Tibial artery (tissue), 4 donors: ENCODE measurements at regions not wholly inside any gene's neighbourhood (a gene's known extent, or its start where the extent isn't known, plus 50 kb on each side); places are given as distances from the start of the nearest gene placed in this dataset.

Source experiments
- DNase-seq, 2 donors: peaks; one replicate each; pipeline ENCODE4 v3.0.0-alpha.2; 2019
- H3K27ac ChIP-seq, 2 donors: fragments of 200-600 bp; sonication (generic) in 1 of 2; 1 replicate in 1 of 2; 2 replicates in 1 of 2; pipeline ENCODE4 v1.5.1; 2018 to 2019; ENCODE audit warnings: mild to moderate bottlenecking in 1 of 2
- H3K27me3 ChIP-seq, 2 donors: fragments of 200-600 bp; sonication (generic) in 1 of 2; one replicate each; pipeline versions ENCODE4 v1.5.1 to v1.6.0; 2016 to 2019
- H3K36me3 ChIP-seq, 3 donors: fragments of 200-600 bp; sonication (generic) in 2 of 3; one replicate each; pipeline ENCODE4 v1.5.1; 2016 to 2019; ENCODE audit warnings: mild to moderate bottlenecking in 2 of 3
- H3K4me1 ChIP-seq, 4 donors: fragments of 200-600 bp; sonication (generic) in 2 of 4; 1 replicate in 3 of 4; 2 replicates in 1 of 4; pipeline ENCODE4 v1.5.1; 2016 to 2019
- H3K4me3 ChIP-seq, 2 donors: fragments of 200-600 bp; sonication (generic) in 1 of 2; 1 replicate in 1 of 2; 2 replicates in 1 of 2; pipeline ENCODE4 v1.5.1; 2018 to 2019; ENCODE audit warnings: mild to moderate bottlenecking in 2 of 2
- H3K9me3 ChIP-seq, 3 donors: fragments of 200-600 bp; sonication (generic) in 1 of 3; one replicate each; pipeline ENCODE4 v1.5.1; 2016 to 2019
- CTCF ChIP-seq, 2 experiments: fragments of 200-600 bp in 1 of 2; fragments of 450-650 bp in 1 of 2; IDR thresholded peaks; one replicate each; pipeline ENCODE4 v1.5.1; 2017 to 2019; ENCODE audit warnings: antibody characterized with exemption in 2 of 2, mild to moderate bottlenecking in 1 of 2, moderate library complexity in 1 of 2
- intact Hi-C: fragments of 100-400 bp; cut with DNase I; formaldehyde crosslinking; loops from one replicate; pipeline ENCODE4 v1.15.0; 2023; ENCODE audit warnings: low total_unique reads

- TF ChIP-seq CTCF (IDR thresholded peaks at IDR 0.05), result no peak
- no peak overlapping the region for H3K4me3 ChIP-seq
- H3K27me3 ChIP-seq, result no peaks in the 10 kb centered on the region
- H3K36me3 ChIP-seq, result no peaks in the 10 kb centered on the region
- H3K4me1 ChIP-seq, result no peaks in the 10 kb centered on the region
- no peak for DNase-seq
- intact Hi-C loops, result no loop called here
- no peaks in the 10 kb centered on the region for H3K9me3 ChIP-seq
- no peak overlapping the region for H3K27ac ChIP-seq
Measured at GRCh38 chr4:163846008-163846407, 351.5 kb downstream of the TMA16 start.

- no peaks in the 10 kb centered on the region for H3K9me3 ChIP-seq
- no peaks in the 10 kb centered on the region for H3K4me1 ChIP-seq
- no peak for TF ChIP-seq CTCF (IDR thresholded peaks at IDR 0.05)
- no peak overlapping the region for H3K27ac ChIP-seq
- H3K27me3 ChIP-seq, result no peaks in the 10 kb centered on the region
- H3K36me3 ChIP-seq, result no peaks in the 10 kb centered on the region
- DNase-seq, result no peak
- intact Hi-C loops, result no loop called here
- H3K4me3 ChIP-seq, result no peak overlapping the region
Measured at GRCh38 chr4:163852246-163852645, 357.8 kb downstream of the TMA16 start.

- no peak for DNase-seq
- no peak for TF ChIP-seq CTCF (IDR thresholded peaks at IDR 0.05)
- Histone ChIP-seq H3K27ac (no peak overlapping the region), H3K27me3 (no peaks in the 10 kb centered on the region), H3K4me3 (no peak overlapping the region), H3K36me3 (no peaks in the 10 kb centered on the region), H3K9me3 (no peaks in the 10 kb centered on the region), H3K4me1 (no peaks in the 10 kb centered on the region)
- intact Hi-C loops, result no loop called here
Measured at GRCh38 chr4:163857903-163858302, 363.4 kb downstream of the TMA16 start.

- Histone ChIP-seq H3K9me3 (no peaks in the 10 kb centered on the region), H3K27ac (no peak overlapping the region), H3K4me3 (no peak overlapping the region), H3K36me3 (no peaks in the 10 kb centered on the region), H3K27me3 (no peaks in the 10 kb centered on the region), H3K4me1 (no peaks in the 10 kb centered on the region)
- DNase-seq, result no peak
- intact Hi-C loops, result no loop called here
- no peak for TF ChIP-seq CTCF (IDR thresholded peaks at IDR 0.05)
Measured at GRCh38 chr4:163858515-163858914, 364.0 kb downstream of the TMA16 start.

- Histone ChIP-seq H3K27me3 (no peaks in the 10 kb centered on the region), H3K4me3 (no peak overlapping the region), H3K36me3 (no peaks in the 10 kb centered on the region), H3K9me3 (no peaks in the 10 kb centered on the region), H3K4me1 (no peaks in the 10 kb centered on the region), H3K27ac (no peak overlapping the region)
- intact Hi-C loops, result no loop called here
- DNase-seq, result no peak
- TF ChIP-seq CTCF (IDR thresholded peaks at IDR 0.05), result no peak
Measured at GRCh38 chr4:163863082-163863481, 368.6 kb downstream of the TMA16 start.

- H3K27me3 ChIP-seq, result no peaks in the 10 kb centered on the region
- intact Hi-C loops, result no loop called here
- TF ChIP-seq CTCF (IDR thresholded peaks at IDR 0.05), result no peak
Measured at GRCh38 chr4:163865010-163865409, 370.5 kb downstream of the TMA16 start.

More at GRCh38 chr4:163865010-163865409, 370.5 kb downstream of the TMA16 start:
- Histone ChIP-seq H3K4me1 (no peaks in the 10 kb centered on the region), H3K4me3 (no peak overlapping the region), H3K27ac (no peak overlapping the region), H3K9me3 (no peaks in the 10 kb centered on the region), H3K36me3 (no peaks in the 10 kb centered on the region)
- DNase-seq, result no peak
